ENCODE measurements at regions not wholly inside any gene's neighbourhood (a gene's known extent, or its start where the extent isn't known, plus 50 kb on each side); places are given as distances from the start of the nearest gene placed in this dataset.

DNA sequence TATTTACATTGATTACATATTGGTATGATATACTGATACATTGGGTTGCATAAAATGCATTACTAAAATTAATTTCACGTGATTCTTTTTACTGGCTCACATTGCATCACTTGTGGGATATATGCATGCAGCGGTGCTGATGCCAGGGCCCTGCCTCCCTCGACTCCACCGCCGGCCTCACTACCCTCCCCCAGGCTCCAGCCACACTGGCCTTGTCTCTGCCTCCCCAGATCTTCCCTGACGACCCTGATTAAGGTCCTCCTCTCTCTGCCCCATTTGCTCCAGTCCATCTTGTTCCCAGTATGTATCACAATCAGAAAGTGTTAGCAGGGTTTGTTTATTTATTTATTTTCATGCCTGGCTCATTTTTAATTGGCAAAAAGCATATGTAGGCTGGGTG, 306.8 kb downstream of the FOXL1 start:
- H3K79me2 ChIP-seq (ENCODE audit: low read length), result no peaks in the 10 kb centered on the region

DNA sequence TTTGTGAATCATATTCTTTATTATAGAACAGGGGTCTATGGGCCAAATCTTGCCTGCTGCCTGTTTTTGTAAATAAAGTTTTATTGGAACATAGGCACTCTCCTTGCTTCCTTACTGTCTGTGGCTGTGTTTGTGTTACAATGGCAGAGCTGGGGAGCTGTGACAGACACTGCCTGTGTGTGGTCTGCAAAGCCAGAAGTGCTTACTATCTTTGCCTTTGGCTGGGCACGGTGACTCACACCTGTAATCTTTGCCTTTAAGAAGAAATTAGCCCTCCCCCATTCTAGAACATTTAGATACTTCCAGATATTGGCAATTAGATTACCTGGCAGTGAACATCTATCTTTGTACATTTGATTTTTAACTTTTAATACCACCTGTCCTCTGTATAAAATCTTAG, 308.3 kb downstream of the FOXL1 start:
- DNase-seq, result no peak
- Histone ChIP-seq H3K4me3 (ENCODE audit: low read length) (no peak overlapping the region), H3F3A (ENCODE audit: insufficient read depth, low read length) (no peaks in the 10 kb centered on the region), H3K27me3 (replicated peaks; ENCODE audit: insufficient read depth, low read length) (peaks cover 32% of the 10 kb centered on the region), H3K9ac (ENCODE audit: low read length) (no peak overlapping the region), H3K4me1 (ENCODE audit: low read length) (no peaks in the 10 kb centered on the region), H3K27ac (ENCODE audit: low read length) (no peak overlapping the region), H2AFZ (ENCODE audit: low read length) (no peak overlapping the region), H4K20me1 (ENCODE audit: insufficient read depth, low read length) (no peaks in the 10 kb centered on the region), H3K79me2 (ENCODE audit: low read length) (no peaks in the 10 kb centered on the region), H3K4me2 (ENCODE audit: low read depth, low read length) (no peak overlapping the region), H3K9me2 (replicated peaks; ENCODE audit: insufficient read depth, low read length) (no peaks in the 10 kb centered on the region), H3K36me3 (replicated peaks; ENCODE audit: insufficient read depth, low read length) (no peaks in the 10 kb centered on the region), H3K9me3 (replicated peaks; ENCODE audit: insufficient read depth, low read length) (no peaks in the 10 kb centered on the region)
- TF ChIP-seq EZH2 (optimal IDR thresholded peaks at IDR 0.05; ENCODE audit: low read depth, low read length), result no peak
- TF ChIP-seq, protein P1, sequence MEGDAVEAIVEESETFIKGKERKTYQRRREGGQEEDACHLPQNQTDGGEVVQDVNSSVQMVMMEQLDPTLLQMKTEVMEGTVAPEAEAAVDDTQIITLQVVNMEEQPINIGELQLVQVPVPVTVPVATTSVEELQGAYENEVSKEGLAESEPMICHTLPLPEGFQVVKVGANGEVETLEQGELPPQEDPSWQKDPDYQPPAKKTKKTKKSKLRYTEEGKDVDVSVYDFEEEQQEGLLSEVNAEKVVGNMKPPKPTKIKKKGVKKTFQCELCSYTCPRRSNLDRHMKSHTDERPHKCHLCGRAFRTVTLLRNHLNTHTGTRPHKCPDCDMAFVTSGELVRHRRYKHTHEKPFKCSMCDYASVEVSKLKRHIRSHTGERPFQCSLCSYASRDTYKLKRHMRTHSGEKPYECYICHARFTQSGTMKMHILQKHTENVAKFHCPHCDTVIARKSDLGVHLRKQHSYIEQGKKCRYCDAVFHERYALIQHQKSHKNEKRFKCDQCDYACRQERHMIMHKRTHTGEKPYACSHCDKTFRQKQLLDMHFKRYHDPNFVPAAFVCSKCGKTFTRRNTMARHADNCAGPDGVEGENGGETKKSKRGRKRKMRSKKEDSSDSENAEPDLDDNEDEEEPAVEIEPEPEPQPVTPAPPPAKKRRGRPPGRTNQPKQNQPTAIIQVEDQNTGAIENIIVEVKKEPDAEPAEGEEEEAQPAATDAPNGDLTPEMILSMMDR (IDR thresholded peaks at IDR 0.05; ENCODE audit: low read length), result no peak
- no peak for TF ChIP-seq EZH2phosphoT487 (IDR thresholded peaks at IDR 0.05; ENCODE audit: low read length)

More for the DNA sequence above, 306.8 kb downstream of the FOXL1 start:
- no peaks in the 10 kb centered on the region for H3F3A ChIP-seq (ENCODE audit: insufficient read depth, low read length)
- H3K9ac ChIP-seq (ENCODE audit: low read length), result no peak overlapping the region
- no peak for TF ChIP-seq EZH2 (optimal IDR thresholded peaks at IDR 0.05; ENCODE audit: low read depth, low read length)
- TF ChIP-seq EZH2phosphoT487 (IDR thresholded peaks at IDR 0.05; ENCODE audit: low read length), result no peak
- TF ChIP-seq, protein P1 (IDR thresholded peaks at IDR 0.05; ENCODE audit: low read length), result no peak
- H2AFZ ChIP-seq (ENCODE audit: low read length), result no peak overlapping the region
- no peaks in the 10 kb centered on the region for H3K9me3 ChIP-seq (replicated peaks; ENCODE audit: insufficient read depth, low read length)
- no peak overlapping the region for H3K4me2 ChIP-seq (ENCODE audit: low read depth, low read length)
- DNase-seq, result no peak
- H3K27ac ChIP-seq (ENCODE audit: low read length), result no peak overlapping the region
- no peaks in the 10 kb centered on the region for H4K20me1 ChIP-seq (ENCODE audit: insufficient read depth, low read length)
- no peaks in the 10 kb centered on the region for H3K9me2 ChIP-seq (replicated peaks; ENCODE audit: insufficient read depth, low read length)
- no peaks in the 10 kb centered on the region for H3K36me3 ChIP-seq (replicated peaks; ENCODE audit: insufficient read depth, low read length)
- no peaks in the 10 kb centered on the region for H3K4me1 ChIP-seq (ENCODE audit: low read length)
- H3K4me3 ChIP-seq (ENCODE audit: low read length), result no peak overlapping the region
- peaks cover 31% of the 10 kb centered on the region for H3K27me3 ChIP-seq (replicated peaks; ENCODE audit: insufficient read depth, low read length)

GRCh38 chr16:86887416-86887815, 309.1 kb downstream of the FOXL1 start:
- H3K9me3 ChIP-seq (replicated peaks; ENCODE audit: insufficient read depth, low read length), result no peaks in the 10 kb centered on the region
- H3K27ac ChIP-seq (ENCODE audit: low read length), result no peak overlapping the region
- H3K4me1 ChIP-seq (ENCODE audit: low read length), result no peaks in the 10 kb centered on the region
- H4K20me1 ChIP-seq (ENCODE audit: insufficient read depth, low read length), result no peaks in the 10 kb centered on the region
- no peak for TF ChIP-seq EZH2 (optimal IDR thresholded peaks at IDR 0.05; ENCODE audit: low read depth, low read length)
- TF ChIP-seq, protein P1 (IDR thresholded peaks at IDR 0.05; ENCODE audit: low read length), result no peak
- no peak for TF ChIP-seq EZH2phosphoT487 (IDR thresholded peaks at IDR 0.05; ENCODE audit: low read length)
- no peaks in the 10 kb centered on the region for H3K36me3 ChIP-seq (replicated peaks; ENCODE audit: insufficient read depth, low read length)
- no peak overlapping the region for H3K4me2 ChIP-seq (ENCODE audit: low read depth, low read length)
- no peak overlapping the region for H3K9ac ChIP-seq (ENCODE audit: low read length)
- H3K79me2 ChIP-seq (ENCODE audit: low read length), result no peaks in the 10 kb centered on the region
- H3K27me3 ChIP-seq (replicated peaks; ENCODE audit: insufficient read depth, low read length), result peaks cover 32% of the 10 kb centered on the region
- H3K4me3 ChIP-seq (ENCODE audit: low read length), result no peak overlapping the region
- H3K9me2 ChIP-seq (replicated peaks; ENCODE audit: insufficient read depth, low read length), result no peaks in the 10 kb centered on the region
- DNase-seq, result no peak
- no peaks in the 10 kb centered on the region for H3F3A ChIP-seq (ENCODE audit: insufficient read depth, low read length)
- no peak overlapping the region for H2AFZ ChIP-seq (ENCODE audit: low read length)
